GM12892 (cell line): ENCODE measurements at regions not wholly inside any gene's neighbourhood (a gene's known extent, or its start where the extent isn't known, plus 50 kb on each side); places are given as distances from the start of the nearest gene placed in this dataset.

ENCODE experiments used
- POLR2A ChIP-seq: IDR thresholded peaks from 2 replicates; pipeline ENCODE4 v1.6.1; 2011; ENCODE audit warnings: low read depth, low read length, control low read depth
- POLR2AphosphoS5 ChIP-seq: IDR thresholded peaks from 2 replicates; pipeline ENCODE4 v1.6.1; 2011; ENCODE audit warnings: low read depth, low read length, control low read depth

- TF ChIP-seq POLR2A = no peak
- no peak for TF ChIP-seq POLR2AphosphoS5
Observed at GRCh38 chr4:67393007-67393406, 152.3 kb downstream of the CENPC start.
